ENCODE measurements at regions not wholly inside any gene's neighbourhood (a gene's known extent, or its start where the extent isn't known, plus 50 kb on each side); places are given as distances from the start of the nearest gene placed in this dataset.
"Not testable (repeated sequence)": the region's sequence is repeated elsewhere in the genome, so short reads cannot be mapped to it uniquely, and the experiment has no call there.

GRCh38 chr2:49640630-49641029 lies 486.3 kb upstream of the FSHR start:
- H3K4me3 ChIP-seq = no peak overlapping the region
- H3K27ac ChIP-seq = no peak overlapping the region
- TF ChIP-seq POLR2A (IDR thresholded peaks at IDR 0.05) (no peak), CTCF (IDR thresholded peaks at IDR 0.05) (no peak), EP300 (IDR thresholded peaks at IDR 0.05) (no peak), POLR2AphosphoS5 (IDR thresholded peaks at IDR 0.05) (no peak)
- no peak for DNase-seq (ENCODE audit: low spot score in 2 of 2)
- H3K4me1 ChIP-seq = no peaks in the 10 kb centered on the region
- no peaks in the 10 kb centered on the region for H3K27me3 ChIP-seq
- WGBS = 94% methylated on average over 1 of the region's 1 CpG
- no peaks in the 10 kb centered on the region for H3K36me3 ChIP-seq
- H3K9me3 ChIP-seq = no peaks in the 10 kb centered on the region

- Histone ChIP-seq H3K27me3 (no peaks in the 10 kb centered on the region), H3K4me1 (no peaks in the 10 kb centered on the region), H3K4me3 (no peak overlapping the region), H3K9me3 (no peaks in the 10 kb centered on the region), H3K36me3 (no peaks in the 10 kb centered on the region), H3K27ac (no peak overlapping the region)
- WGBS = 92% methylated on average over 2 of the region's 2 CpGs
- DNase-seq (ENCODE audit: low spot score in 2 of 2) = no peak
- TF ChIP-seq CTCF (IDR thresholded peaks at IDR 0.05) = no peak
- no peak for TF ChIP-seq POLR2AphosphoS5 (IDR thresholded peaks at IDR 0.05)
- no peak for TF ChIP-seq EP300 (IDR thresholded peaks at IDR 0.05)
- no peak for TF ChIP-seq POLR2A (IDR thresholded peaks at IDR 0.05)
Measured at GRCh38 chr2:49621016-49621415, 466.7 kb upstream of the FSHR start.

GRCh38 chr2:49619804-49620203 lies 465.5 kb upstream of the FSHR start:
- DNase-seq (ENCODE audit: low spot score in 2 of 2) = no peak
- Histone ChIP-seq H3K4me3 (no peak overlapping the region), H3K27me3 (no peaks in the 10 kb centered on the region), H3K36me3 (no peaks in the 10 kb centered on the region), H3K4me1 (no peaks in the 10 kb centered on the region), H3K9me3 (no peaks in the 10 kb centered on the region), H3K27ac (no peak overlapping the region)
- TF ChIP-seq CTCF (IDR thresholded peaks at IDR 0.05) (no peak), EP300 (IDR thresholded peaks at IDR 0.05) (no peak), POLR2A (IDR thresholded peaks at IDR 0.05) (no peak)
- WGBS = 89% methylated on average over 3 of the region's 3 CpGs

GRCh38 chr2:49618491-49618890 lies 464.2 kb upstream of the FSHR start:
- DNase-seq (ENCODE audit: low spot score in 2 of 2) = no peak
- 62% methylated on average over 3 of the region's 3 CpGs for WGBS
- Histone ChIP-seq H3K9me3 (no peaks in the 10 kb centered on the region), H3K27me3 (no peaks in the 10 kb centered on the region), H3K4me3 (no peak overlapping the region), H3K36me3 (no peaks in the 10 kb centered on the region), H3K27ac (no peak overlapping the region), H3K4me1 (no peaks in the 10 kb centered on the region)
- TF ChIP-seq POLR2A (IDR thresholded peaks at IDR 0.05) (no peak), CTCF (IDR thresholded peaks at IDR 0.05) (no peak), EP300 (IDR thresholded peaks at IDR 0.05) (no peak), POLR2AphosphoS5 (IDR thresholded peaks at IDR 0.05) (no peak)

- H3K4me1 ChIP-seq = no peaks in the 10 kb centered on the region
- no peak overlapping the region for H3K27ac ChIP-seq
- TF ChIP-seq EP300 (IDR thresholded peaks at IDR 0.05) = no peak
- no peak for TF ChIP-seq POLR2A (IDR thresholded peaks at IDR 0.05)
- TF ChIP-seq POLR2AphosphoS5 (IDR thresholded peaks at IDR 0.05) = no peak
- no peak for TF ChIP-seq CTCF (IDR thresholded peaks at IDR 0.05)
- H3K4me3 ChIP-seq = no peak overlapping the region
- no peaks in the 10 kb centered on the region for H3K27me3 ChIP-seq
- 11% methylated on average over 2 of the region's 2 CpGs for WGBS
- H3K36me3 ChIP-seq = no peaks in the 10 kb centered on the region
- H3K9me3 ChIP-seq = no peaks in the 10 kb centered on the region
- no peak for DNase-seq (ENCODE audit: low spot score in 2 of 2)
Measured at GRCh38 chr2:49616800-49617199, 462.5 kb upstream of the FSHR start.

GRCh38 chr2:49611796-49612195 lies 457.5 kb upstream of the FSHR start:
- H3K27me3 ChIP-seq; DNase-seq (ENCODE audit: low spot score in 2 of 2); H3K9me3 ChIP-seq; H3K4me1 ChIP-seq; H3K27ac ChIP-seq; H3K36me3 ChIP-seq; H3K4me3 ChIP-seq: not testable (repeated sequence)
- WGBS = 85% methylated on average over 5 of the region's 5 CpGs
